K562 (cell line): ENCODE measurements at regions not wholly inside any gene's neighbourhood (a gene's known extent, or its start where the extent isn't known, plus 50 kb on each side); places are given as distances from the start of the nearest gene placed in this dataset.

Experiments
- ATAC-seq: fragments of 200-7000 bp; cut with Tn5 transposase; 3 replicates; pipeline ENCODE4 v1.9.1; 2020; ENCODE audit warnings: moderate library complexity
- BruUV-seq: library from RNA; stranded (reverse); fragments of 400-500 nt; replicated peaks from 2 replicates; lab custom pipeline; 2021; lab: Mats Ljungman, UMichigan
- CTCF ChIA-PET: fragments of 300-600 bp; formaldehyde crosslinking; extraction: SDS; loops from one replicate; lab custom pipeline; 2021; ENCODE audit warnings: low intra/inter-chr PET ratio; lab: Yijun Ruan, JAX
- POLR2A ChIA-PET: fragments of 300-600, 350-650 bp; sonication (Branson Sonifier 250); formaldehyde crosslinking; extraction: SDS; loops from one replicate; lab custom pipeline; 2021; ENCODE audit warnings: antibody characterized with exemption, inconsistent platforms; lab: Yijun Ruan, JAX
- DNase-seq, 4 experiments: peaks; one replicate each; pipeline versions ENCODE4 v3.0.0 to v3.0.0-alpha.2; 2011 to 2018; ENCODE audit warnings: low spot score in 3 of 4, mixed read lengths in 3 of 4; ENCODE audit errors: extremely low read depth in 1 of 4
- FAIRE-seq: peaks from 2 replicates; lab custom pipeline; 2011; peaks lifted over from hg19 to GRCh38; lab: Jason Lieb, UNC
- H2AFZ ChIP-seq: 2 replicates; pipeline ENCODE4 v1.6.0; 2011; ENCODE audit warnings: low read depth, low read length, control low read depth, inconsistent platforms
- H3K27ac ChIP-seq: fragments of 200-600 bp; 3 replicates; pipeline ENCODE4 v1.8.0; 2011; ENCODE audit warnings: low read depth, mild to moderate bottlenecking, control low read depth, inconsistent platforms, low read length, moderate library complexity, mixed read lengths; ENCODE audit errors: extremely low read depth
- H3K27me3 ChIP-seq, 2 experiments: fragments of 300-600 bp in 1 of 2; 2 replicates in 1 of 2; 3 replicates in 1 of 2; pipeline versions ENCODE4 v1.6.0 to v1.8.0; 2011; ENCODE audit warnings: inconsistent platforms in 2 of 2, low read length in 2 of 2, mild to moderate bottlenecking in 1 of 2, mixed read lengths in 1 of 2, moderate library complexity in 1 of 2; ENCODE audit not compliant: control insufficient read depth in 2 of 2, insufficient read depth in 2 of 2
- H3K36me3 ChIP-seq: fragments of 300-600 bp; 3 replicates; pipeline ENCODE4 v1.8.0; 2011; ENCODE audit warnings: mild to moderate bottlenecking, low read length, inconsistent platforms; ENCODE audit not compliant: control insufficient read depth, insufficient read depth
- H3K4me1 ChIP-seq, 2 experiments: fragments of 200-600 bp in 1 of 2; replicated peaks in 1 of 2; 2 replicates in 1 of 2; 3 replicates in 1 of 2; pipeline versions ENCODE4 v1.5.1 to v1.8.0; 2011; ENCODE audit warnings: inconsistent platforms in 2 of 2, low read length in 2 of 2, mild to moderate bottlenecking in 1 of 2, mixed read lengths in 1 of 2, moderate library complexity in 1 of 2; ENCODE audit not compliant: control insufficient read depth in 2 of 2, insufficient read depth in 2 of 2
- H3K4me2 ChIP-seq: 2 replicates; pipeline ENCODE4 v1.6.1; 2011; ENCODE audit warnings: low read length, control low read depth, inconsistent platforms, mixed read lengths; ENCODE audit not compliant: insufficient read depth
- H3K4me3 ChIP-seq: fragments of 200-600 bp; sonication (generic), shearing (Covaris generic); 2 replicates; pipeline ENCODE4 v1.5.1; 2016; ENCODE audit warnings: control low read depth, inconsistent platforms
- H3K79me2 ChIP-seq: fragments of 200-600 bp; 3 replicates; pipeline ENCODE4 v1.8.0; 2011; ENCODE audit warnings: low read length, inconsistent platforms; ENCODE audit not compliant: control insufficient read depth, insufficient read depth
- H3K9ac ChIP-seq, 2 experiments: 2 replicates each; pipeline versions ENCODE4 v1.6.0 to v1.6.1; 2011; ENCODE audit warnings: low read depth in 2 of 2, low read length in 2 of 2, control low read depth in 1 of 2, inconsistent platforms in 1 of 2, mild to moderate bottlenecking in 1 of 2, mixed read lengths in 1 of 2; ENCODE audit not compliant: insufficient read depth in 1 of 2
- H3K9me1 ChIP-seq: one replicate; pipeline ENCODE4 v1.6.0; 2011; ENCODE audit warnings: inconsistent platforms, mild to moderate bottlenecking, low read length, moderate library complexity; ENCODE audit not compliant: control insufficient read depth, insufficient read depth
- H3K9me3 ChIP-seq: replicated peaks from 2 replicates; pipeline ENCODE4 v1.5.1; 2011; ENCODE audit warnings: low read depth, low read length, inconsistent platforms; ENCODE audit not compliant: control insufficient read depth, insufficient read depth
- H4K20me1 ChIP-seq: replicated peaks from 2 replicates; pipeline ENCODE4 v1.6.1; 2011; ENCODE audit warnings: low read length, inconsistent platforms, mixed read lengths; ENCODE audit not compliant: control insufficient read depth, insufficient read depth
- IRF1 ChIP-seq: sonication (generic); formaldehyde crosslinking; IDR thresholded peaks from 2 replicates; pipeline ENCODE4 v1.8.0; 2022; ENCODE audit warnings: missing genetic modification reagents, mild to moderate bottlenecking, borderline replicate concordance
- KLF16 ChIP-seq: IDR thresholded peaks from 2 replicates; pipeline ENCODE4 v1.6.1; 2016; ENCODE audit warnings: antibody characterized with exemption
- LEF1 ChIP-seq: fragments of 450-650 bp; IDR thresholded peaks from 2 replicates; pipeline ENCODE4 v1.6.1; 2016; ENCODE audit warnings: mild to moderate bottlenecking
- NKRF ChIP-seq: fragments of 450-650 bp; IDR thresholded peaks from 2 replicates; pipeline ENCODE4 v1.6.1; 2016; ENCODE audit warnings: borderline replicate concordance
- RCOR1 ChIP-seq, 2 experiments: IDR thresholded peaks; 2 replicates each; pipeline ENCODE4 v1.6.1; 2012; ENCODE audit warnings: low read depth in 2 of 2, low read length in 2 of 2, borderline replicate concordance in 1 of 2, improper control_type of control experiment in 1 of 2
- WGBS: fragments of 100-300 bp; shearing (Covaris generic); methylation state at CpG from one replicate; pipeline ENCODE4 v1.1.6; 2016; ENCODE audit warnings: low coverage, mixed read lengths; ENCODE audit not compliant: insufficient coverage; ENCODE audit errors: missing lambda C conversion rate; 5-methylcytosine and 5-hydroxymethylcytosine counted together
- in situ Hi-C: fragments of 300-500 bp; cut with MboI; formaldehyde crosslinking; loops from 4 replicates; pipeline ENCODE4 v1.15.0; 2018; ENCODE audit warnings: inconsistent platforms, mixed read lengths
- intact Hi-C: fragments of 100-400 bp; cut with micrococcal nuclease; formaldehyde crosslinking; loops from 2 replicates; pipeline ENCODE4 v1.14.2; 2022

- no peak overlapping the region for H2AFZ ChIP-seq
- in situ Hi-C loops (no loop called here), intact Hi-C loops (no loop called here)
- H3K27me3 ChIP-seq: no peaks in the 10 kb centered on the region
- DNase-seq: no peak
- ChIA-PET CTCF (no interaction called here), POLR2A (interaction anchor here (0.6 kb wide), 1 partner anchor 80 kb away, joined by 3 read pairs; no protein-coding TSS in a partner anchor)
- ATAC-seq: no peak
- no peak overlapping the region for H3K4me3 ChIP-seq
- no peaks in the 10 kb centered on the region for H3K9me1 ChIP-seq
- no peak overlapping the region for H3K27ac ChIP-seq
- no peak overlapping the region for H3K4me2 ChIP-seq
- no peaks in the 10 kb centered on the region for H3K9me3 ChIP-seq
- H3K36me3 ChIP-seq: no peaks in the 10 kb centered on the region
- no peak overlapping the region for H3K9ac ChIP-seq
- no peaks in the 10 kb centered on the region for H4K20me1 ChIP-seq
- TF ChIP-seq KLF16 (no peak), RCOR1 (IDR thresholded peaks at IDR 0.05; ENCODE audit: borderline replicate concordance in 1 of 2, low read depth in 2 of 2, low read length in 2 of 2) (no peak), LEF1 (no peak), NKRF (no peak), IRF1 (no peak)
- no peaks in the 10 kb centered on the region for H3K79me2 ChIP-seq
- 2% methylated on average over 10 of the region's 10 CpGs for WGBS
- H3K4me1 ChIP-seq: no peaks in the 10 kb centered on the region
- BruUV-seq: no TSS peak
- no peak for FAIRE-seq
These were observed 429.1 kb upstream of the CDH4 start for GRCh38 chr20:60822699-60823607.
